Astrocyte (in vitro differentiated cells and primary cell): ENCODE measurements at regions not wholly inside any gene's neighbourhood (a gene's known extent, or its start where the extent isn't known, plus 50 kb on each side); places are given as distances from the start of the nearest gene placed in this dataset.

ENCODE experiments used
- DNase-seq: peaks from one replicate; pipeline ENCODE4 v3.0.0-alpha.2; 2010; ENCODE audit warnings: low read depth
- FAIRE-seq: peaks from 2 replicates; lab custom pipeline; 2011; peaks lifted over from hg19 to GRCh38; lab: Jason Lieb, UNC
- H2AFZ ChIP-seq: 2 replicates; pipeline ENCODE4 v1.6.0; 2012; ENCODE audit warnings: low read depth, low read length, inconsistent platforms
- H3K27ac ChIP-seq: 2 replicates; pipeline ENCODE4 v1.5.1; 2011; ENCODE audit warnings: low read depth, low read length, inconsistent platforms
- H3K27me3 ChIP-seq: 2 replicates; pipeline ENCODE4 v1.6.0; 2011; ENCODE audit warnings: low read length, inconsistent platforms; ENCODE audit not compliant: insufficient read depth
- H3K36me3 ChIP-seq: 2 replicates; pipeline ENCODE4 v1.5.1; 2011; ENCODE audit warnings: low read length, inconsistent platforms; ENCODE audit not compliant: insufficient read depth
- H3K4me1 ChIP-seq: 2 replicates; pipeline ENCODE4 v1.5.1; 2011; ENCODE audit warnings: low read length, inconsistent platforms; ENCODE audit not compliant: insufficient read depth
- H3K4me2 ChIP-seq: 2 replicates; pipeline ENCODE4 v1.6.0; 2012; ENCODE audit warnings: low read length, inconsistent platforms
- H3K4me3 ChIP-seq: 2 replicates; pipeline ENCODE4 v1.5.1; 2011; ENCODE audit warnings: low read depth, mild to moderate bottlenecking, low read length, inconsistent platforms; ENCODE audit not compliant: insufficient read depth
- H3K79me2 ChIP-seq: 2 replicates; pipeline ENCODE4 v1.6.0; 2012; ENCODE audit warnings: mild to moderate bottlenecking, low read length, inconsistent platforms; ENCODE audit not compliant: insufficient read depth
- H3K9ac ChIP-seq: 2 replicates; pipeline ENCODE4 v1.6.0; 2012; ENCODE audit warnings: mild to moderate bottlenecking, low read length, inconsistent platforms
- H3K9me3 ChIP-seq: 2 replicates; pipeline ENCODE4 v1.5.1; 2012; ENCODE audit warnings: low read depth, mild to moderate bottlenecking, low read length, inconsistent platforms; ENCODE audit not compliant: insufficient read depth
- H4K20me1 ChIP-seq: 2 replicates; pipeline ENCODE4 v1.6.0; 2012; ENCODE audit warnings: low read length, inconsistent platforms; ENCODE audit not compliant: insufficient read depth
- H3K27ac Mint-ChIP-seq: one replicate; pipeline ENCODE4 v1.8.0; 2021; ENCODE audit warnings: mild to moderate bottlenecking, mixed read lengths; ENCODE audit not compliant: unreplicated experiment
- H3K27me3 Mint-ChIP-seq: one replicate; pipeline ENCODE4 v1.8.0; 2021; ENCODE audit warnings: low read depth, mixed read lengths; ENCODE audit not compliant: unreplicated experiment
- H3K36me3 Mint-ChIP-seq: one replicate; pipeline ENCODE4 v1.8.0; 2021; ENCODE audit warnings: low read depth, mixed read lengths; ENCODE audit not compliant: unreplicated experiment
- H3K4me1 Mint-ChIP-seq: one replicate; pipeline ENCODE4 v1.8.0; 2021; ENCODE audit warnings: low read depth, mixed read lengths; ENCODE audit not compliant: unreplicated experiment
- H3K4me3 Mint-ChIP-seq: one replicate; pipeline ENCODE4 v1.8.0; 2021; ENCODE audit warnings: mild to moderate bottlenecking, moderate library complexity, mixed read lengths; ENCODE audit not compliant: unreplicated experiment
- H3K9me3 Mint-ChIP-seq: one replicate; pipeline ENCODE4 v1.8.0; 2021; ENCODE audit warnings: mild to moderate bottlenecking, mixed read lengths; ENCODE audit not compliant: unreplicated experiment
- CTCF ChIP-seq: IDR thresholded peaks from 2 replicates; pipeline ENCODE4 v1.5.1; 2011; ENCODE audit warnings: low read depth, mild to moderate bottlenecking, inconsistent platforms, low read length, moderate library complexity; ENCODE audit not compliant: insufficient read depth
- EZH2 ChIP-seq: IDR thresholded peaks from 2 replicates; pipeline ENCODE4 v1.6.1; 2012; ENCODE audit warnings: mild to moderate bottlenecking, low read length, inconsistent platforms; ENCODE audit not compliant: insufficient read depth

GRCh38 chr15:61501815-61502389, 272.8 kb upstream of the RORA start:
- Histone ChIP-seq H3K4me3 (no peak overlapping the region), H3K9ac (no peak overlapping the region), H2AFZ (no peak overlapping the region), H3K9me3 (no peaks in the 10 kb centered on the region), H3K4me1 (no peaks in the 10 kb centered on the region), H4K20me1 (no peaks in the 10 kb centered on the region), H3K27me3 (peaks cover 12% of the 10 kb centered on the region), H3K36me3 (no peaks in the 10 kb centered on the region), H3K4me2 (no peak overlapping the region), H3K27ac (no peak overlapping the region), H3K79me2 (no peaks in the 10 kb centered on the region)
- FAIRE-seq, result no peak
- DNase-seq, result no peak
- Mint-ChIP-seq H3K4me3 (no peak overlapping the region), H3K27ac (no peak overlapping the region), H3K9me3 (no peaks in the 10 kb centered on the region), H3K4me1 (no peaks in the 10 kb centered on the region), H3K27me3 (peaks cover 19% of the 10 kb centered on the region), H3K36me3 (no peaks in the 10 kb centered on the region)
- TF ChIP-seq CTCF, result no peak
- no peak for TF ChIP-seq EZH2

GRCh38 chr15:61500951-61501620, 272.0 kb upstream of the RORA start:
- Histone ChIP-seq H3K27ac (no peak overlapping the region), H3K36me3 (no peaks in the 10 kb centered on the region), H3K4me1 (no peaks in the 10 kb centered on the region), H2AFZ (no peak overlapping the region), H4K20me1 (no peaks in the 10 kb centered on the region), H3K9ac (no peak overlapping the region), H3K27me3 (peaks cover 12% of the 10 kb centered on the region), H3K4me2 (no peak overlapping the region), H3K79me2 (no peaks in the 10 kb centered on the region), H3K4me3 (no peak overlapping the region), H3K9me3 (no peaks in the 10 kb centered on the region)
- FAIRE-seq (no peak), DNase-seq (no peak)
- TF ChIP-seq EZH2, result no peak
- no peak for TF ChIP-seq CTCF
- Mint-ChIP-seq H3K27ac (no peak overlapping the region), H3K4me3 (no peak overlapping the region), H3K27me3 (peaks cover 27% of the 10 kb centered on the region), H3K4me1 (no peaks in the 10 kb centered on the region), H3K9me3 (no peaks in the 10 kb centered on the region), H3K36me3 (no peaks in the 10 kb centered on the region)

GRCh38 chr15:61500523-61500922, 271.4 kb upstream of the RORA start:
- Histone ChIP-seq H3K79me2 (no peaks in the 10 kb centered on the region), H3K27me3 (peaks cover 13% of the 10 kb centered on the region), H4K20me1 (no peaks in the 10 kb centered on the region), H3K36me3 (no peaks in the 10 kb centered on the region), H3K4me3 (no peak overlapping the region), H3K9ac (no peak overlapping the region), H3K9me3 (no peaks in the 10 kb centered on the region), H2AFZ (no peak overlapping the region), H3K27ac (no peak overlapping the region), H3K4me2 (no peak overlapping the region), H3K4me1 (no peaks in the 10 kb centered on the region)
- Mint-ChIP-seq H3K4me3 (no peak overlapping the region), H3K4me1 (no peaks in the 10 kb centered on the region), H3K27ac (no peak overlapping the region), H3K9me3 (no peaks in the 10 kb centered on the region), H3K36me3 (no peaks in the 10 kb centered on the region), H3K27me3 (peaks cover 27% of the 10 kb centered on the region)
- no peak for DNase-seq
- TF ChIP-seq EZH2 (no peak), CTCF (no peak)
- no peak for FAIRE-seq
